ENCODE measurements at regions not wholly inside any gene's neighbourhood (a gene's known extent, or its start where the extent isn't known, plus 50 kb on each side); places are given as distances from the start of the nearest gene placed in this dataset.
A peak's percentile ranks its signal among the peaks of the same experiment; 100 is the strongest.

GRCh38 chr21:32949701-32950100, 76.0 kb upstream of the OLIG2 start:
- H3K4me3 Mint-ChIP-seq: no peak overlapping the region
- peaks cover 5% of the 10 kb centered on the region for H3K9me3 Mint-ChIP-seq

DNA sequence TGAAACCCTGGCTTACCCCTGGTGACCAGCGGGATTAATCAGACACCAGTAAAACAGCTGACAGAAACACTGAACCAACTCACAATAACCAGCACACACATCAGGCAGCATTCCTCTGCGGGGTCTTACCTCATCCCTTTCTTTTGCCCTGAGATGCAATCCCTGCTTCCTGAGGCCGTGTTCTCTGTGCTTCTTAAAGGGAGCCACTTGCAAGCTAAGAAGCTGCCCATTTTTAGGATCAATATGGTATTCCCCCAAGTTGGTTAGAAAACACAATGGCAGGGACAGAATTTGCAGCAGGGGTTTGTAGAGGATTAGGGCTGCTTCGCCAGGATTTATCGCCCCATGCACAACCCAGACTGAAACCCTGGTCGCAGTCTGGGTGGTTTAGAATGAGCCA, 74.7 kb upstream of the OLIG2 start:
- Mint-ChIP-seq H3K4me3 (no peak overlapping the region), H3K9me3 (peaks cover 5% of the 10 kb centered on the region), H3K4me1 (peaks cover 48% of the 10 kb centered on the region), H3K36me3 (ENCODE audit: low read depth) (no peaks in the 10 kb centered on the region), H3K27me3 (ENCODE audit: low read depth) (peaks cover 98% of the 10 kb centered on the region), H3K27ac (ENCODE audit: unreplicated experiment) (no peak overlapping the region)
- no peak for DNase-seq (ENCODE audit: low read depth, low spot score)
- TF ChIP-seq, protein P1, sequence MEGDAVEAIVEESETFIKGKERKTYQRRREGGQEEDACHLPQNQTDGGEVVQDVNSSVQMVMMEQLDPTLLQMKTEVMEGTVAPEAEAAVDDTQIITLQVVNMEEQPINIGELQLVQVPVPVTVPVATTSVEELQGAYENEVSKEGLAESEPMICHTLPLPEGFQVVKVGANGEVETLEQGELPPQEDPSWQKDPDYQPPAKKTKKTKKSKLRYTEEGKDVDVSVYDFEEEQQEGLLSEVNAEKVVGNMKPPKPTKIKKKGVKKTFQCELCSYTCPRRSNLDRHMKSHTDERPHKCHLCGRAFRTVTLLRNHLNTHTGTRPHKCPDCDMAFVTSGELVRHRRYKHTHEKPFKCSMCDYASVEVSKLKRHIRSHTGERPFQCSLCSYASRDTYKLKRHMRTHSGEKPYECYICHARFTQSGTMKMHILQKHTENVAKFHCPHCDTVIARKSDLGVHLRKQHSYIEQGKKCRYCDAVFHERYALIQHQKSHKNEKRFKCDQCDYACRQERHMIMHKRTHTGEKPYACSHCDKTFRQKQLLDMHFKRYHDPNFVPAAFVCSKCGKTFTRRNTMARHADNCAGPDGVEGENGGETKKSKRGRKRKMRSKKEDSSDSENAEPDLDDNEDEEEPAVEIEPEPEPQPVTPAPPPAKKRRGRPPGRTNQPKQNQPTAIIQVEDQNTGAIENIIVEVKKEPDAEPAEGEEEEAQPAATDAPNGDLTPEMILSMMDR (conservative IDR thresholded peaks at IDR 0.05): no peak

More at GRCh38 chr21:32949701-32950100, 76.0 kb upstream of the OLIG2 start:
- TF ChIP-seq, protein P1 (conservative IDR thresholded peaks at IDR 0.05): no peak
- peaks cover 97% of the 10 kb centered on the region for H3K27me3 Mint-ChIP-seq (ENCODE audit: low read depth)
- peaks cover 34% of the 10 kb centered on the region for H3K4me1 Mint-ChIP-seq
- no peak for DNase-seq (ENCODE audit: low read depth, low spot score)
- H3K27ac Mint-ChIP-seq (ENCODE audit: unreplicated experiment): no peak overlapping the region
- H3K36me3 Mint-ChIP-seq (ENCODE audit: low read depth): no peaks in the 10 kb centered on the region

DNA sequence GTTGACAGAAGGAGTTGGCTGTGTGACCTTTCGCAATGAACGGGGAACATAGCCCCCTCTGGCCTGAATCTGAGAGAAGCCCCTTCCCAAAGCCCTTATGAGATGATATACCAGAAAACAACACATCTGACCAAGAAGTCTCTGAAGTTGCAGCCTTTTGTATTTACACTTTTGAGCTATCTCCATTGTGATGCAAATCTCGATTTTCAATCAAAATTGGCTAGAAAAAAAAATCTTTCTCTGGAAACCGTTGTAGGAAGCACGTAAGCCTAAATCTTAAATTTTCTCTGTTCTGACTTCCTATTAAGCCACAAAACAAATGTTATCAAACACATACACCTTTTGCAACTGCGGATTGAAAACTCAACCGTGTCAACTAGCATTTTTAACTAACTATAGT, 71.4 kb upstream of the OLIG2 start:
- Mint-ChIP-seq H3K36me3 (ENCODE audit: low read depth) (no peaks in the 10 kb centered on the region), H3K9me3 (no peaks in the 10 kb centered on the region), H3K4me3 (no peak overlapping the region), H3K27me3 (ENCODE audit: low read depth) (peaks cover 98% of the 10 kb centered on the region), H3K27ac (ENCODE audit: unreplicated experiment) (no peak overlapping the region), H3K4me1 (peaks cover 52% of the 10 kb centered on the region)
- TF ChIP-seq, protein P1 (conservative IDR thresholded peaks at IDR 0.05): no peak
- DNase-seq (ENCODE audit: low read depth, low spot score): no peak

DNA sequence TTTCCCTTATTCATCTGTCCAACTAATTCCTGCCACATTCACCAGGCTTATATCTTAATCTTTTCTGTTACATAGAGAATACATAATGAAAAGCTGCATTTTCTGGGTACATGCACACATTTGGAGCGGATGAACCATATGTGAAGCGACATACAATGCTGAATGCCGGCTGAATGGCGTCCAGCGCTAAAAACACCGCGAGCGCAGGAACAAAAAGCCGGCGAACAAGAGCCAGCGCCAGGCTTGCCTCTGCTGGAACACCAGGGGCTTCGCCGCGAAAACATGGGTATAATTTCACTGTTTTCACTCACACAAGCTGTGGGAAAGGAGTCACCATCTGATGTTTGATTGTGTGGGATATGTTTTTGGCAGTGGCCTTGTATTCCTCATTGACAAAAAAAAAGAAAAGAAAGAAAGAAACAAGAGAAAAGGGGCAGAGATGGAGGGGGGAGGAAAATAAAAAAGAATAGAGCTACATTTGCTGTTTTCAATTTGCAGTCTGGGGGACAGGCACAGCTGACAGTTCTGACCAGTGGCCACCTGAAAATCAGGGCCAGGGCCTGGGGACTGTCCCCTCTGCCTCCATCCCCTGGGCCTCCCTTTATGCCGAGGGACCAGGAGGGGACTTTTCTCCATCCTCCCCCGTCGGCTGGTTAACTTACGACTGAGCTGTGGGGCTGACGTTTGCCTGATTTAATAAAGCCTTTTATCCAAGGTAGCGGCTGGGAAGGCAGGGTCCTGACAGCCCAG, 70.2 kb upstream of the OLIG2 start:
- no peak overlapping the region for H3K27ac Mint-ChIP-seq (ENCODE audit: unreplicated experiment)
- TF ChIP-seq, protein P1 (conservative IDR thresholded peaks at IDR 0.05): no peak
- peaks cover 98% of the 10 kb centered on the region for H3K27me3 Mint-ChIP-seq (ENCODE audit: low read depth)
- H3K36me3 Mint-ChIP-seq (ENCODE audit: low read depth): no peaks in the 10 kb centered on the region
- no peaks in the 10 kb centered on the region for H3K9me3 Mint-ChIP-seq
- H3K4me1 Mint-ChIP-seq: peaks cover 52% of the 10 kb centered on the region
- DNase-seq (ENCODE audit: low read depth, low spot score): peak; percentile 16
- H3K4me3 Mint-ChIP-seq: peak overlapping the region; percentile 73

GRCh38 chr21:32956061-32956656, 69.6 kb upstream of the OLIG2 start:
- Mint-ChIP-seq H3K4me1 (peaks cover 47% of the 10 kb centered on the region), H3K4me3 (no peak overlapping the region), H3K9me3 (no peaks in the 10 kb centered on the region), H3K27ac (ENCODE audit: unreplicated experiment) (no peak overlapping the region), H3K36me3 (ENCODE audit: low read depth) (no peaks in the 10 kb centered on the region), H3K27me3 (ENCODE audit: low read depth) (peaks cover 98% of the 10 kb centered on the region)
- DNase-seq (ENCODE audit: low read depth, low spot score): no peak
- TF ChIP-seq, protein P1 (conservative IDR thresholded peaks at IDR 0.05): no peak

All from neural crest cell (in vitro differentiated cells).